HepG2 (cell line): ENCODE measurements at regions not wholly inside any gene's neighbourhood (a gene's known extent, or its start where the extent isn't known, plus 50 kb on each side); places are given as distances from the start of the nearest gene placed in this dataset.

Experiments used
- MED13 ChIP-seq: sonication (generic); formaldehyde crosslinking; IDR thresholded peaks from 2 replicates; pipeline ENCODE4 v1.5.0; 2020; ENCODE audit warnings: missing genetic modification reagents
- SIN3A ChIP-seq: IDR thresholded peaks from 2 replicates; pipeline ENCODE4 v1.6.1; 2011; ENCODE audit warnings: low read depth, mild to moderate bottlenecking, control low read depth, low read length, borderline replicate concordance
- YY1 ChIP-seq: IDR thresholded peaks from 2 replicates; pipeline ENCODE4 v1.6.1; 2011; ENCODE audit warnings: low read length, low read depth, moderate library complexity, mild to moderate bottlenecking; ENCODE audit not compliant: insufficient read depth, insufficient replicate concordance
- ZBTB21 ChIP-seq: sonication (generic); formaldehyde crosslinking; IDR thresholded peaks from 2 replicates; pipeline ENCODE4 v1.4.0; 2020; ENCODE audit warnings: missing genetic modification reagents

DNA sequence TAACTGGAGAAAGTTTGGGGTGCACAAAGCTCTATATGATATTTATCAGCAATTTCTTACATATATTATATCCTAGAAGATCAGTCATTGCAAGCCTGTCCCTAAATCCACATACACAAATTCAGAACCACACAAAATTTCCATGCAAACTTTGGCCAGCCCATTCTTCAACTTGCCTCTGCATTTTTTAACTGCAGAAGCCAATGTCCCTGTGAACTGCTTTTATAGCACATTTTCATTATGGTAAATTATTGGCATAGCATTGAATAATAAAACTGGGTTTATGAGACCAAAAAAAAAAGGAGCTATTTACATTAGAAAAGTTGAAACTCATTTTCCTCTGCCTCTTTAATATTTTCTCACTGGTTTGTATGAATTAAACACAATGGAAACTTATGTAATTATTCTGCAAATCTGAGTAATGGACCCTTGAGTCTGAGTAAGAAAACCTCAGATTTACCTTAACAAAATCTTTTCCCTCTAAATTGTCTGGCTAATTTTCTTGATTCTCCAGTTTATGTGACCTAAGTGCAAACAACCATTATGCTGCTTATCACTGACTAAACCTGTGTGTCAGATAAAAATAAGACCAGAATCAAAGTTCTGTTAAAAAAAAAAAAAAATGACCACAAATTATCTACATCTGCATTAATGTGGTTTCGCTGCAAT lies 398.9 kb downstream of the EFNA5 start:
- no peak for TF ChIP-seq SIN3A
- no peak for TF ChIP-seq ZBTB21 (CRISPR knock-in tag)
- no peak for TF ChIP-seq YY1
- TF ChIP-seq MED13 = no peak
